NCI-H1436 (cell line): ENCODE measurements at regions not wholly inside any gene's neighbourhood (a gene's known extent, or its start where the extent isn't known, plus 50 kb on each side); places are given as distances from the start of the nearest gene placed in this dataset.

Experiments
- DNase-seq: peaks from one replicate; lab custom pipeline; 2025; lab: John Stamatoyannopoulos, UW

DNA sequence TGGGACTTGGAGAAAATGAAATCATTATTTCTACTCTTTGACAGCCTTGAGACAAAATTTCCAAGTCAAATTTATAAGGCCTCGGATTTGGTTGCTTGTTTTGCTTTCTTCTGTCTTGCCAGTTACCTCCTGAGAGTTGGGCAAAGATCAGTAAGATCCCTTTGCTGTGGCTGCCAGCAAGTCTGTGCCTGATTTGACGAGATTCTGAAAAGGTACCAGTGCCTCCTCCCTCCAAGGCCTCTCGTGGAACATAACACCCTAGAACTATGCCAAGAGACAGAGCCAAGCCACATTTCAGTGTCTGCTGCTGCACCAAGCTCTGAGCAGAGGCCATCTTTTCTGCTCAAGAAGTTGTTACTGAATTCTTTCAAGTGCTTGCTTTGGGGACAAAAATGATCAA is 61.0 kb downstream of the GTPBP8 start:
- DNase-seq, result no peak

DNA sequence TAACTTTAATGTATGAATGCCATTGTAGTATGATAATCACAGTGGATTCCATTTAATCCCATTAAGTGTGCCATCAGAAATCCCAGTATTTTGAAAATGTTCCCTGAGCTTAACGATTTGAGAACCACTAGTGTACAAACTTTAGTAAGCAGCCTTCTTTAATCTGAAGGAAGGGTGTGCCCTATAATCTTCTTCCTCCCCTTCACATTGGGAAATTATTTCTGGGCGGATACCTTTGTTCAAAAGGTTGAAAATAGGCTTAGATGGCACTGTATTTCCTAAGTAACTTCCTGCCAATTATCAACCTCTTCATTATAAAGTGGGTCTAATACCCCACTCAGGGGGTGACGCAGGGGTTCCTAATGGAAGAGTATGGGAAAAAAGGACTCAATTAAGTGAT is 62.4 kb downstream of the GTPBP8 start:
- no peak for DNase-seq

DNA sequence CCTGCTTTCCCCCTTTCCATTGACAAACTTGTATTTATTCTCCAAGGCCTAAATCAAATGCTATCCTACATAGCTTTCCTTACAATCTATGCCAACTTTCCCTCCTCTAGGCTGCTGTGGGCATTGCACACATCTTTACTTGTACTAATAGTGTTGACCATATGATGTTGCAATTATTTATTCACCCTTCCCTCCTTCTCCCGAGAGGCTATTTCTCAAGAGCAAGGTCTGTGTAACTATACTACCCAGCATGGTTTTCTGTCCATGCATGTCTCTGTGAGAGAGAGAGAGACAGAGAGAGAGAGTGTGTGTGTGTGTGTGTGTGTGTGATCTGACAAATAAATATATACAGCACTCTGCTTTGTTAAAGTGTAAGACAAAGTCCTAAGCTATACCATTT is 63.8 kb downstream of the GTPBP8 start:
- no peak for DNase-seq

DNA sequence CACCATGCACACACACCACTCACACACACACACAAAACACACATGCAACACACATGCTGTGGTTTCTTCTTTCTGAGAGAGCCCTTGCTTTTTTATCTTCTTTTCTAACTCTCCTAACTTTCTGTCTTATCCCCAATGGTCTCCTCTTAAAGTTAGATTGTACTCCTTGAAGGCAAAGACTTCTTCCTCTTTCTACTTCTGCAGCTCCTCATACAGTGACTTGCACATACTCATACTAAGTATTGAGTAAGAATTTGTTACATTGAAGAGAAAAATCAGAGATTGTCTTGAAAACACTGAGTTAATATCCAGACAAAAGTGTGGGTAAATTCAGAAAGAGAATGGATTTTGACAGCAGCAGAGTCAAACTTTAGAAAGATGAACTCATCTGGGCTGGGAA is 64.4 kb downstream of the GTPBP8 start:
- no peak for DNase-seq

DNA sequence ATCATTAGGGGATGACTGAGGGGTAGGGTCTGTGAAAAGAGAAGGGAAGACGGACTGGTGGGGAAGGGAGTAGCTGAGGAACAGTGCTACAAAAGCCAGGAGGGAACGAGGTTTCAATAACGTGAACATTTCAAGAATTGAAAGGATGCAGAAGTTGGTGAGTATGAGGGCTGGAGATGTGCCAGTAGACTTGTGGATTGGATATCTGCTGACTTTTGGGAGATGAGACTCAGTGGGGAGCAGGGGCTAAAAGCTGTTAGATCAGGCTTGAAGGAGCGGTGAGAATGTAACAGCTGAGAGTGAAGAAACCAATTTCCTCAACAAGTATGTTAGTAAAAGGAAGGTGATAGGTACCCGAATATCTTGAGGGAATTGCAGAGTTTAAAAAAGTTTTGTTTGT is 65.2 kb downstream of the GTPBP8 start:
- DNase-seq, result no peak

DNA sequence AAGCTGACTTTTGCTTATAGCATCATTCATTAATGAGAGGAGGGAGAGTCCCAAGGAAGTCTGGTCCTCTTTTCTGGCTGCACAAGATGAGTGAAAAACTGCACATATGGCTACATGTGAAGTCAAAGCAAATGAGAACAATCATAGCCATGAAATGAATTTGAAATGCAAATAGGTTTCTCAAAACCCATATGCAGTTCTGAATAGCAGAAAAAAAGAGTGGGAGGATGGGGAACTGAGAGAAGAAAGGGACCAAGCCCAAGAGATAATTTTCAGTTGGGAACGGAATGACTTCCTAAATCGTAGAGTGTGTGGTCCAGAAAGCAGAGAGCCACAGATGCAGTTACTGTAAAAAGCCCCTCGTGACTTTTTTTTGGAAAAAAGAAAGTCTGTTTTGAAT is 66.3 kb downstream of the GTPBP8 start:
- DNase-seq, result no peak

DNA sequence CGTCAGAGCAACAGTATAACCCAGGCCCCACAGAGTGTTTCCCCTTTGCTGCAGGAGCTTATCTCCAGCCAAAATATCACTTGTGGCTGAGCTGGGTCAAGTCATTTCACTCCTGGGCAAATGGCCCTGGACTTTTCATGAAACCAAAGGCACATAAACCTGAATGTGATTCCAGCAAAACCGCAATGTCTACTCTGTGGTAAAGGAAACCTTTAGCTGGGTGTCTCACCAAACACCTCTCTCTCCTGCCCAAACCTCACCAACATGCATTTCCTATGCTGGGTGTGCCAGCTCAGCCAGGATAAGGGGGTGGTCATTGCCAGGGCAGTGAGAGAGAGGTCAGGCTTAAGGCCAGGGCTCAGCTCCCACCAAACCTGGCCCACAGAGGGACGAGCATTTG is 67.4 kb downstream of the GTPBP8 start:
- no peak for DNase-seq

DNA sequence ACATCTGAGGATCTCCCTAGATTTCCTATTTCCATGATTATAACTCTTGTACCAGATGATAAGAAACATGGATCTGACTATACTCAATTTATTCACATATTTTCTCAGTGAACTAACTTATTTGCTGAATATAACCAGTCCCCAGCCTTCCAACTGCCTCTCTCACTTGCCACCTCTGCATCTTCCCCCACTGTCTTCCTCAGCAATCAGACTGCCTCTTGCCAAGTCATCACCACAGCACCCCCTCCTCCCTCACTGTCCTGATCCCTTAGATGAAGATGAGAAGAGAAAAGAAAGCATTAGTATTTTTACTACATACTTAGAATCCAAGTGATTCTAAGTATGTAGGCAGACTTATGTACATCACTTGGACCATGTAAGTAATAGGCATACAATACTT is 71.9 kb downstream of the GTPBP8 start:
- DNase-seq, result no peak

DNA sequence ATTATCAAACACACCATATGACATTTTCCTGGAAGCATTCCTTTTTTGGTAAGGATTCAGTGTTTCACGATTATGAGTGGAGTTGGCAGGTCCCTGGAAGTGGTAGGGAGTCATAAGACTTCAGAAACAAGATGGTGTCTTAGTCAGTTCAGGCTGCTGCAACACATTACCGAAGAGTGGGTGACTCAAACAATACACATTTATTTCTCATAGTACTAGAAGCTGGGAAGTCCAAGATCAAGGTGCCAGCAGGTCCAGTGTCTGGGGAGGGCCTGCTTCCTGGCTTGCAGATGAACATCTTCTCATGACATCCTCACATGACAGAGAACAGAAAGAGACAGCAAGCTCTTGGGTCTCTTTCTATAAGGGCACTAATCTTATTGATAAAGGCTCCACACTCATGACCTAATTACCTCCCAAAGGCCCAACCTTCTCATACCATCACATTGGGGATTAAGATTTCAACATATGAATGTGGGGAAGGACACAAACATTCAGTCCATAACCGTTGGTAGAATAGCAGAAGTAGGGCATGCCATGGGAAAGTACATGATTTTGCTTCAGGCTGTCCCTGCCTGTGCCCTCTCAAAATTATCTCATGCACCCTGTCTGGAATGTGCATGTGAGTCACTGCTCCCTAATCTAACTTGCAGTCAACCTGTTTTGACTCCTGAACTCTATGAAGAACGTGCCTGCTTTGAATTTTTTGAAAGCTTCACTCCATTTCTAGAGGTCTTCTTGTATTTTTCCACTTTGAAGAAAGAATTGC is 72.5 kb downstream of the GTPBP8 start:
- no peak for DNase-seq

DNA sequence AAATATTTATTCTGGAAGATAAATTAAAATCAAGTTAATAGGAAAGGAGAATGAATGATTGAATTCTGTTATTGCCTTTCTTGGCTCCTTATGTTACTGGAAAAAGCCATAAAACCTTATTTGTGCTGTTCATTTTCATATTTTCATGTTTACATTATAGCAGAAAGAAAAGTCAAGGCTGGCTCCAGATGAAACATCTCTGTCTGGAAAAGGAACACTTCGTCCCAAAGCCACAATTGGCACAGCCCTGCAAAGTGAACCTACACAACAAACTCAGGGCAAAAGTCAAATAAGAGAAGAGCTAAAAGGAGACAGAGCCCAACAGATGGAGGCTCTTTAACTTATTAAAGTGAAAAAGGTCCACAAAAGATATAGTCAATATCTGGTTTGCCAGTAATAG is 73.4 kb downstream of the GTPBP8 start:
- no peak for DNase-seq

DNA sequence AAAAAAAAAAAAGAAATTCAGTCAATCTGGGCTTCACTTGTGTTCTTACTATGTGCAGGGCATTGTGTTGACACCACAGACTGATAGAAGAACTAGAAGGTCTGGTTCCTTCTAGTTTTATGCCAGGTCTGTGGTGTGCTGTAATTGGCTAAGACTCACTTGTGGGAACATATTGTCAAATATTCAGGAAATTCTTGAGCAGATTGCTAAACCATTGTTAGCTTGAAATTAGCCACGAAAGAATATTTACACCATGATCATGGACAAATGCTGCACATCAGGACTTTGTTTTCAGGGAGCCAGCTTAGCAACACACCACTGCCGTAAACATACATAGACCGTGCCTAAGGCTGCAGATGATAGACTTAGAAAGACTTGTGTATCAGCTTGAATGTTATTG is 74.6 kb downstream of the GTPBP8 start:
- DNase-seq, result no peak

DNA sequence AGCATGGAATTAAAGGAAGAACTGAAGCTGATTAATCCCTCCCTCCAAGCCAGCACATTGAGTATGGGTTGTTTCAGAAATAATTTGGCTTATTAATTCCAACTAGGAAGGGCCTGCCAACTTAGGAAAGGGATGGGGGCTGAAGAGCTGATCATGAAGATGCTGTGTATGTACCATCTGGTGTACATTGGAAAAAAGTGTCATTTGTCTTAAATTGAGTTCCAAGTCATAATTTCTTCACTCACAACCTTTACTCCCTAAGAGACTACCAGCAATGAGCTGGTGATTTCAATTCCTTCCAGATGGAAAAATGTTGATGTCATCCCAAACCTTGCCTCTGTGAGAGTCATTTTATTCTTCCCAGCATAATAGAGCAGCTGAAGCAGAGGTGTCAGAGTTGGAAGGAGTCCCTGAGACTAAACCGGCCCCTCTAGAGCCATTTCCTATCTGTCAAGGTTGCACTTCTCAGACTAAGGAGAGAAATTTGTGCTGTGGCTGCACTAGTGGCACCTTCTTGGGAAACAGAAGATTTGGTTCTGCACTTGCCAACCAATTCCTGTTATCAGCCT is 79.4 kb downstream of the GTPBP8 start:
- DNase-seq, result no peak

DNA sequence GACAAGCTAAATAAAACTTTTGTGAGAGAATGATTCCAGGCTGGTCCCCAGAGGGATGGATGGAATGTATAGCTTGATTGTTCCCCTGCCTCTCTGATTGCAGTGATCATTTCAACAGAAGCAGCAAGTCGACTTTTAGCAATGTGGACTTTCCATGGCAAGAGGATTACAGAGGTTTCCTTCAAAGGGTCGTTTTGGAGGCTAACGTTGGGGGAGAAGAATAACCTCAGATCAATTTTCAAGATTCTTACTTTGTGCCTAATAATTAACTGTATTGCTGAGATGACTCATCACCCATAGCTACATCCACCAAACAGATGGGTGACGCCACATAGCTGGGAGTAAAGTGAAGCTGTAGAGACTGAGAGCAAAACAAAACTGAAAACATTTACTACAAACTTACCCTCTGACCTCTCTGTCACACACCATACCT is 79.9 kb downstream of the GTPBP8 start:
- DNase-seq, result no peak

DNA sequence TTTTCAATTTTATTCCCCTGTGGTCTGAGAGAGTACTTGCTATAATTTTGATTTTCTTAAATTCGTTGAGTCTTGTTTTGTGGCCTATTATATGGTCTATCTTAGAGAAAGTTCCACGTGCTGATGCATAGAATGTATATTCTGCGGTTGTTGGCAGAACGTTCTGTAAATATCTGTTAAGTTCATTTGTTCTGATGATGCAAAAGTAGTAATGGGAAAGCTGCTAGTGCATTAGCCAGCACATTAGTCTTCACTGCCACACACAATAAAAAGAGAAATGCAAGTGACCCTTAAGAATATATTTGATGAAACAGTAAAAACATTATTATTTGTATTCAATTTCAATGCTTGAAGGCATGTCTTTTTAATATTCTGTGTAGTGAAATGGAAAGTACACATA is 84.8 kb downstream of the GTPBP8 start:
- no peak for DNase-seq

DNA sequence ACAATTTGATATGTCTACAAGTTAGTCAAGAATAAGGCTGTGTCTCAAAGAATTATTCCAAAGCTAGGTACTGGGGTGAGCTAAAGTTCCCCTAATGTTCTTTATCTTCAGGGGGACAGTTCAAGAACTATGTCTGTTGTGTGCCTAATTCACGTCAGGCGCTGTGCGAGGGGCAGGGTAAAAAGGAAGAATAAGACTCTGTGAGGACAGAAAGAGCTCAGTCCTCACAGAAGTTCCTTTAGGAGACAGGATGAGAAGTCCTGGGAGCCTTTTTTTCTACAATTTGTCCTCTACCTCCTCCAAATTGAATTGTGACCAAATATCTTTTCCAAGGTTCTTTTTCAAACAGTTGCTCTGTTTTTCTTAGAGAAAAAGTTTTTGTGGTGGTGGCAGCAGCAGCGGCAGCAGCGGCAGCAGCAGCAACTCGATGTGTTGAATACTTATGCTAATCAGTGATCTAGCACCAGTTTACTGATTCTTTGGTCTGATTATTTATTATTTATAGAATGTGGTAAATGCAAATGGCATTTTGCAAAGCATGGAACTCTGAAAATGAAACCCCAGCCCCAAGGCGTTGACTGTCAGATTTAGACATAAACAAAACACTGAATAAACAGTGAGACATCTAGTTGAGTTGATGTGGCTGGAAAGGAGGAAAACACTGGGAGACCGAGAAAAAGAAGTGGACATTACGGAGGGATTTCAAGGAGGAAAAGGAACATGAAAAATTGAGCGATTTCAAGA is 88.6 kb downstream of the GTPBP8 start:
- DNase-seq, result no peak

DNA sequence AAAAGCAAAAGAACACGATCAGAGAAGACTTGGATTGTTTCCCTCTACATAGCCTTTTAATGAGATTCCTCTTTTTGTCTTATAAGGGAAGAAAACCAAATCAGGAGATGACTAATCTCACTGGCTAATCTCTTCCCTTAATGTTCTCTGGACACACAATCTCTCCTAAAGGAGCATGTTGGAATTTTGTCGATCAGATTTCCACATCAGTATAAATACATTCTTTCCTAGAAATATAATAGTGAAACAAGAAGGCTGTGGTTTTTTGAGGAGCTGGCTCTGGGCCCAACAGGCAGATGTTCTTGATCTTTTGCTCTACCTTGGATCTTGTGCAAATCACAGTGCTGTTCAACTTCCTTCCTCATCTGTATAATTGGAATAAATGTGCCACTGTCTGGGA is 94.0 kb downstream of the GTPBP8 start:
- DNase-seq, result no peak

DNA sequence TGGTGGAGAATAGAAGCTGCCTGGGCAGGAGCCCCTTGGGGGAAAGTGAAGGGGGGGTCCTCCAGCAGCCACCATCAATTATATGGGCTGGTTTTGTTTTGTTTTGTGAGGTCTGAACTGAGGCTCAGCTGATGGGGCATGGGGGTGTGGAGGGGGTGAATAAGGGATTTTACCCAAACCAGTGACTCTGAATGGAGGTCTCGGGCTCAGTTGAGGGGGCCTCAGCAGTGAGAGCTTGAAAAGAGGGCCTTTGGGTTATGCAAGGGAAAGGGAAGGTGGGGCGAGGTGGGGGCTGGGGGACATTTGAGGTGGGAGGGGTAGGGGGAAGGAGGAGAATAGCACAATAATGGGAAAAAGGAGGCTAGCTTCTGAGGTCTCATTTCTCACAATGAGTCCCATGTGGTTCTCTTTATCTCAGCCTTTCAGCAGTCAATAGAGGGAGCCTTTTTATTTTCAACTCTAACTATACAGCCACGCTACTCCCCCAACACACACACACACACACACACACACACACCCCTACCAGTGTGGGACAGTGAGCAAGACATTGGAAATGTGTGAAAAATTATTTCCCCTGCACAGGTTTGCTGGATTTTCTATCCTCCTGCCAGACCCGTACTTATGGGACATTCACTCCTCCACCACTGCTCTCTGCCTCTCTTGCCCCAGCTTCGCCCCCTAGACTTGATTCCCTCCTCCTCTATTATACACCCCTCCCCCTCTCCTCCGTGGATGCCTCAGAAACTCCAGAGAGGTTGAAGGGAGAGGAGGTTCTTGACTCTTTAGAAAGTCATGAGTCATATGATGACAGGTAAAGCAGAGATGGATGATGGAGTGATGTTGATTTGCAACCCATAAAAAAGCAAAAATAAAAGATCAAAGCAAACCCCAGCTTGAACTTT is 96.0 kb downstream of the GTPBP8 start:
- DNase-seq, result no peak

DNA sequence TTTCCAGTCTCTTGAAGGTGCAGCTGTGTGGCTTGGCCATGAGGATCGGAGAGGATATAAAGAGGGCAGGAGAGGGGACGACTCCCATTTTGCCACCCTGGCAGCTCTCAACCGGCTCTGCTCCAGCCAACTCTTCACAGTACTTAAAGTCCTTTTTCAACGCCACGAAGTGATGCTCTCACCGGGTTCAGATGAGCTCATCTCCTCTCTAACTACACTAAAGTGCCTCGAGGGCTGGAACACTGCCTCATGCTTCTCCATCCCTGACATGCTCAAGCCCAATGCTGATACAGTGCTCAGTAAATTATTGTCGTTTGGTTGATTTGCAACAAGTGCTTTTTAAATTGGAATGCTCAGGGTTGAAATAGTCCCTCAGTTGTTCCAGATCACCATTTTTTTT is 97.8 kb downstream of the GTPBP8 start:
- DNase-seq, result no peak

DNA sequence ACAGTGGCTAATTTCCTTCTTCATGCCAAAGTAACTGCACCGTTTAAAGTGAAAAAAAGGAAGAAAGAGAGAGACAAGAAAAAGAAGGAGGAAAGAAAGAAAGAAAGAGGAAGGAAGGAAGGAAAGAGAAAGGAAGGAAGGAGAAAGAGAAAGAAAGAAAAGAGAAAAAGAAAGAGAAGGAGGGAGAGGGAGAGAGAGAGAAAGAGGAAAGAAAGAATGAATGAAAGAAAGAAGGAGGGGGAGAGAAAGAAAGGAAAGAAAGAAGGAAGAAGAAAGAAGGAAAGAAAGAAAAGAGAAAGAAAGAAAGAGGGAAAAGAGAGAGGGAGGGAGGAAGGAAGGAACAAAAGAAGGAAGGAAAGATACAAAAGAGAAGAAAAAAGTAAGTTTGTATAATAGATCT is 100.6 kb downstream of the GTPBP8 start:
- DNase-seq, result no peak

DNA sequence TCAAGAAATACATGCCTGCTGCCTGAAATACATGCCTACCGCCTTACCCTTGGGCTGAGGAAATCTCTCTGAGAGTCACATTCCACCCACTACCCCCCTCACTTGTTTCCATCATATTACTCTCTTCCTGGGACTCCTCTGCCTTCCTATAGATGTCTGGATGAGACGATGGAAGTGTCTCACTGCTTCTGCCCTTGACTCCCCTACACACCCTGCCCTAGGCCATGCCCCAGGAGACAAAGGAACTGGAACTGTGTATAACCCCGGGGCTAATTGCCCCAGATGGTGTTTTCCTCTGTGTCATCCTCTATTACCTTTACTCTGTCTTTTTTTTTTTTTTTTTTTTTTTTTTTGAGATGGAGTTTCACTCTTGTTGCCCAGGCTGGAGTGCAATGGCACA is 102.0 kb downstream of the GTPBP8 start:
- no peak for DNase-seq

DNA sequence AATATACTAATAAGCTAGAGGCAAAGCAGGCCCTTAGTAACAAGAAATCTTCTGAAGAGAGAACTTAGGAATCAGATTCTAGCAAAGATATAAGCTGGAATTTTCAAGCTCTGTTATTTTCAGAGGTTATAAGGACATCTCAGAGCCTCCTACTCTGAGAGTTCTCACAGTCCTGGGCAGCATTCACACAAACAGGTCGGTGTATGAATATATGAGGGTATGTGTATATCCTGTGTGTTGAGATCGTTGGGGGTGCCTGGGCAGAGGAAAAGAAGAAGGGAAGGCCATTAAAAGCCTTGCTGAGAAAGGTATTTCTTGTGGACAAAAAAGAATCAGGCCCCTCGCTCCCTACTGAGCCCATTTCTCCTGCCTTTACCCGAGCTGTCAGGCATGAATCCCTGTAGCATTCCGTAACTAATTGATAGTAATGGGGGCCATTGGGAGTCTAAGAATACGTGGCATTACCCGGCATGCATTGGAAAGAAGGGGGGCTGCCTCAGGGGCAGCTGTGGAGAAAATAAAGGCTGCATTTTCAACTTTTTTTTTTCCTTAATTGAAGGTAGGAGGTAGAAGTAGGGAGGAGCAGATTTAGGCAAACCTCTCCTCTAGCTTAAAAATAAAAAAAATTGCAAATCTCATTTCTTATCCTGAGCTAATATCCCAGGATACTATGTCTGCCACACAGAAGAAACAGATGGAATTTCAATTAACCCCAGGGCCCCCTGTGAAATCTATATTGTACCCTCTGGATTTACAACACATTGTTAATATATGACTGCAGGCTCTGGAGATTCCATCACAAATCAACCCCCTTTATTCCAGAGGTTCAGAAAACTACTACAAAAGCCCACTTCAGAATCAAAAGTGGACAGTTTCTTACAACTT is 103.8 kb downstream of the GTPBP8 start:
- no peak for DNase-seq
